Gastrocnemius medialis (tissue), 4 donors: ENCODE measurements at regions not wholly inside any gene's neighbourhood (a gene's known extent, or its start where the extent isn't known, plus 50 kb on each side); places are given as distances from the start of the nearest gene placed in this dataset.
"Not testable (repeated sequence)": the region's sequence is repeated elsewhere in the genome, so short reads cannot be mapped to it uniquely, and the experiment has no call there.

Experiments used
- ATAC-seq, 2 donors: fragments of 150-250 bp; one replicate each; pipeline ENCODE4 v1.9.1; 2016
- DNase-seq, 2 donors: peaks; one replicate each; pipeline ENCODE4 v3.0.0-alpha.2; 2019
- H3K27ac ChIP-seq, 4 donors: fragments of 200-600 bp; sonication (generic); 1 replicate in 1 of 4; 2 replicates in 3 of 4; pipeline ENCODE4 v1.5.1; 2016 to 2018; ENCODE audit warnings: mild to moderate bottlenecking in 2 of 4, moderate library complexity in 1 of 4
- H3K27me3 ChIP-seq, 3 donors: fragments of 200-600 bp; sonication (generic) in 2 of 3; 1 replicate in 1 of 3; 2 replicates in 2 of 3; pipeline versions ENCODE4 v1.5.1 to v1.6.0; 2016 to 2019; ENCODE audit warnings: mild to moderate bottlenecking in 1 of 3, moderate library complexity in 1 of 3
- H3K36me3 ChIP-seq, 2 donors: fragments of 200-600 bp; sonication (generic) in 1 of 2; one replicate each; pipeline ENCODE4 v1.5.1; 2017 to 2018
- H3K4me1 ChIP-seq, 2 donors: fragments of 200-600 bp; sonication (generic) in 1 of 2; one replicate each; pipeline ENCODE4 v1.5.1; 2016 to 2017; ENCODE audit warnings: mild to moderate bottlenecking in 2 of 2
- H3K4me3 ChIP-seq, 4 donors: fragments of 200-600 bp; sonication (generic) in 3 of 4; 1 replicate in 1 of 4; 2 replicates in 3 of 4; pipeline ENCODE4 v1.5.1; 2016 to 2019; ENCODE audit warnings: mild to moderate bottlenecking in 2 of 4
- H3K9me3 ChIP-seq, 3 donors: fragments of 200-600 bp; sonication (generic) in 2 of 3; 1 replicate in 1 of 3; 2 replicates in 2 of 3; pipeline ENCODE4 v1.5.1; 2016 to 2019
- POLR2A ChIP-seq, 2 donors: fragments of 450-650 bp; IDR thresholded peaks; one replicate each; pipeline ENCODE4 v1.6.1; 2017; ENCODE audit warnings: antibody characterized with exemption in 2 of 2, mild to moderate bottlenecking in 2 of 2, moderate library complexity in 2 of 2
- in situ Hi-C, 4 donors: fragments of 200-750 bp; cut with MboI; loops; one replicate each; pipeline versions ENCODE4 v1.15.0 to v1.8.0; 2017; ENCODE audit warnings: low sequenced_read_pairs in 4 of 4
- intact Hi-C: fragments of 100-400 bp; cut with DNase I; formaldehyde crosslinking; loops from one replicate; pipeline ENCODE4 v1.15.1; 2023; ENCODE audit warnings: low total_unique reads
- TF ChIP-seq, protein P1 (sequence below), 5 experiments: fragments of 450-650 bp in 3 of 5; fragments of 200-600 bp in 2 of 5; sonication (generic) in 2 of 5; IDR thresholded peaks in 4 of 5; conservative IDR thresholded peaks in 1 of 5; 1 replicate in 4 of 5; 2 replicates in 1 of 5; pipeline ENCODE4 v1.5.1; 2016 to 2019; ENCODE audit warnings: antibody characterized with exemption in 5 of 5, mild to moderate bottlenecking in 3 of 5, moderate library complexity in 3 of 5

- H3K27me3 ChIP-seq, ATAC-seq, H3K9me3 ChIP-seq, H3K4me1 ChIP-seq, DNase-seq, intact Hi-C loops, in situ Hi-C loops, H3K27ac ChIP-seq, H3K4me3 ChIP-seq, H3K36me3 ChIP-seq: not testable (repeated sequence)
These were observed 72.7 kb downstream of the TMEM121 start for GRCh38 chr14:105598925-105599586.

GRCh38 chr14:105600195-105600938 lies 74.0 kb downstream of the TMEM121 start:
- H3K4me1 ChIP-seq, H3K4me3 ChIP-seq, in situ Hi-C loops, H3K36me3 ChIP-seq, intact Hi-C loops, H3K27me3 ChIP-seq, DNase-seq, ATAC-seq, H3K9me3 ChIP-seq, H3K27ac ChIP-seq: not testable (repeated sequence)

- in situ Hi-C loops: no loop called here
- Histone ChIP-seq H3K4me1 (no peaks in the 10 kb centered on the region), H3K9me3 (no peaks in the 10 kb centered on the region), H3K4me3 (no peak overlapping the region), H3K27ac (no peak overlapping the region), H3K36me3 (no peaks in the 10 kb centered on the region), H3K27me3 (no peaks in the 10 kb centered on the region)
- no peak for DNase-seq
- intact Hi-C loops: no loop called here
- ATAC-seq: no peak
- TF ChIP-seq, protein P1, sequence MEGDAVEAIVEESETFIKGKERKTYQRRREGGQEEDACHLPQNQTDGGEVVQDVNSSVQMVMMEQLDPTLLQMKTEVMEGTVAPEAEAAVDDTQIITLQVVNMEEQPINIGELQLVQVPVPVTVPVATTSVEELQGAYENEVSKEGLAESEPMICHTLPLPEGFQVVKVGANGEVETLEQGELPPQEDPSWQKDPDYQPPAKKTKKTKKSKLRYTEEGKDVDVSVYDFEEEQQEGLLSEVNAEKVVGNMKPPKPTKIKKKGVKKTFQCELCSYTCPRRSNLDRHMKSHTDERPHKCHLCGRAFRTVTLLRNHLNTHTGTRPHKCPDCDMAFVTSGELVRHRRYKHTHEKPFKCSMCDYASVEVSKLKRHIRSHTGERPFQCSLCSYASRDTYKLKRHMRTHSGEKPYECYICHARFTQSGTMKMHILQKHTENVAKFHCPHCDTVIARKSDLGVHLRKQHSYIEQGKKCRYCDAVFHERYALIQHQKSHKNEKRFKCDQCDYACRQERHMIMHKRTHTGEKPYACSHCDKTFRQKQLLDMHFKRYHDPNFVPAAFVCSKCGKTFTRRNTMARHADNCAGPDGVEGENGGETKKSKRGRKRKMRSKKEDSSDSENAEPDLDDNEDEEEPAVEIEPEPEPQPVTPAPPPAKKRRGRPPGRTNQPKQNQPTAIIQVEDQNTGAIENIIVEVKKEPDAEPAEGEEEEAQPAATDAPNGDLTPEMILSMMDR (IDR thresholded peaks at IDR 0.05 in 4 of 5, conservative IDR thresholded peaks at IDR 0.05 in 1 of 5): no peak
- TF ChIP-seq POLR2A (IDR thresholded peaks at IDR 0.05): no peak
These were observed 74.6 kb downstream of the TMEM121 start for GRCh38 chr14:105600939-105601359.

- no peak overlapping the region for H3K4me3 ChIP-seq
- DNase-seq (no peak), ATAC-seq (no peak)
- TF ChIP-seq, protein P1 (IDR thresholded peaks at IDR 0.05 in 4 of 5, conservative IDR thresholded peaks at IDR 0.05 in 1 of 5): no peak
- no peak for TF ChIP-seq POLR2A (IDR thresholded peaks at IDR 0.05)
- H3K9me3 ChIP-seq: no peaks in the 10 kb centered on the region
- no peaks in the 10 kb centered on the region for H3K36me3 ChIP-seq
- H3K27ac ChIP-seq: no peak overlapping the region
- no peaks in the 10 kb centered on the region for H3K27me3 ChIP-seq
- in situ Hi-C loops: no loop called here
- H3K4me1 ChIP-seq: no peaks in the 10 kb centered on the region
- intact Hi-C loops: no loop called here
These were observed 75.2 kb downstream of the TMEM121 start for GRCh38 chr14:105601360-105602242.

GRCh38 chr14:105602243-105602750 lies 75.9 kb downstream of the TMEM121 start:
- no peaks in the 10 kb centered on the region for H3K9me3 ChIP-seq
- DNase-seq (no peak), ATAC-seq (no peak)
- H3K36me3 ChIP-seq: no peaks in the 10 kb centered on the region
- intact Hi-C loops: no loop called here
- no peak overlapping the region for H3K27ac ChIP-seq
- no peaks in the 10 kb centered on the region for H3K27me3 ChIP-seq
- H3K4me1 ChIP-seq: no peaks in the 10 kb centered on the region
- H3K4me3 ChIP-seq: no peak overlapping the region
- in situ Hi-C loops: no loop called here
- TF ChIP-seq, protein P1 (IDR thresholded peaks at IDR 0.05 in 4 of 5, conservative IDR thresholded peaks at IDR 0.05 in 1 of 5): no peak
- TF ChIP-seq POLR2A (IDR thresholded peaks at IDR 0.05): no peak
